HG02870 (cell line): ENCODE measurements at regions not wholly inside any gene's neighbourhood (a gene's known extent, or its start where the extent isn't known, plus 50 kb on each side); places are given as distances from the start of the nearest gene placed in this dataset.

ENCODE experiments used
- ATAC-seq: cut with Tn5 transposase; IDR thresholded peaks from one replicate; pipeline ENCODE4 v1.9.1; 2021; ENCODE audit warnings: mild to moderate bottlenecking, moderate library complexity; ENCODE audit not compliant: unreplicated experiment

DNA sequence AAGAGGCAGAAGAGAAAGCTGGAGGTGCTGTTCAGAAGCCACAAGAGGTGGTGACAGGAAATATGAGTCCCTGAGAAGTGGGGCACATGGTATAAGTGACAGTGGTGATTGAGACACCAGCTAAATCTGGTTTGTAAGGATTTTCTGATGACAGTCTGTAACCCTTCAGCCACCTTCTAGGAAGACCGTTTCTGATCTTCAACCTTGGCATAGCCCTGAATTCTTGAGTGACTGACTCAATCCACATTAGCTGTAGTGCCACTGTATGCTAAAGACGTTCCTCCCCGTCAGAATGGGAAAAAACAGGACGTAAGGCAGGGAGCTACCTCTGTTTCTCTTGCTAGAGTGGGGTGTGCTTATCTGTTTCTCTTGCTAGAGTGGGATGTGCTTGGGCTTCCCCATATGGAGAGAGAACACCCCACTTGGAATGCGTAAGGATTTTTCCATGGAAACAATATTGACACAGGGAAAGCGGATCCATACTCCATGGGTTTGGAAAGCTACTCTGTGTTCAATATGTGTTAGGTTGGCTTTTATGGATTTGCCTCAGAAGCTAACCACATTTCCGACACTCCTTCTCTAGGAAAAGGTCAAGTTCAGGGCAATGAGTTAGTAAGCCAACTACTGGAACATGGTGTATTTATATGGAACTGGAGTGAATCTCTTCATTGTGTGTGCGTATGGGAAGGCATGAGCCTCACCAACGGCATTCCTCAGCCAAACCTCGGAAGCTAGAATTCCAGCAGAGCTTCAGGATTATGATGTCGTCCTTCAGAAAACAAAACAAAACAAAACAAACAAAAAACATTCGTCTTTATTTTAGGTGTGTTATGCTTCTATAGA lies 948.8 kb upstream of the SLC10A2 start:
- ATAC-seq: no peak

DNA sequence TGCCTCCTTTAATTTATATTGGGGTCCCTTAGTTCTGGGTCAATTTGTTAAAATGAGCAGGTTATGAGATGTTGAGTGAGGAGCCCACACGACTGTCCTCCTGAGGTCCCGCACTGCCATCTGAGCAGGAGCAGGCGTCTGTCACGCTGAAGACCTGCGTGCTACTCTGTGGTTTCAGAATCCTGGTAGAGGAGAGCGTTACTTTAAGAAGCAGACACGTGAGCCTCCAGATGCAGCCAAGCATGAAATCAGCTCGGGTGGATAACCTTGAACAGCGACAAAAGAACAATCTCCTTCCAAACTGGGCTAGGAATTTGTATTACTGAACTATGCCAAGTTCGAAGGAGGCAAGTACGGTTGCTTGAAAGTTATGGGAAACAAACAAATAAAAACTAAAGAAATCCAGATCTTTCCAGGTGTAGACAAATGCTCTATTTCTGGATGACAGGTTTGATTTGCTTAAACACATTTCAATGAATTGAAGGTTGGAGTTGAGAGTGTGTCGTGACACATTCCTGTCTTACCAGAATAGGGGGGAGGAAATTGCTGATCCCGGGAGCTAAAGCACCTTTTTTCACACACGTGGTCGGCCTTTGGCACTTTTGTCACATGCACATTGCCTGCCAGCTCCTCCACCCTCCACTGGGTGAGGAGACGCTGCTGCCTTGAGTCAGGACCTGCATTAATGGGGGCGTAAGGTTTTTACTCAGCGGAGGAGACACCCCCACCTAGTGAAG lies 945.5 kb upstream of the SLC10A2 start:
- ATAC-seq: no peak

DNA sequence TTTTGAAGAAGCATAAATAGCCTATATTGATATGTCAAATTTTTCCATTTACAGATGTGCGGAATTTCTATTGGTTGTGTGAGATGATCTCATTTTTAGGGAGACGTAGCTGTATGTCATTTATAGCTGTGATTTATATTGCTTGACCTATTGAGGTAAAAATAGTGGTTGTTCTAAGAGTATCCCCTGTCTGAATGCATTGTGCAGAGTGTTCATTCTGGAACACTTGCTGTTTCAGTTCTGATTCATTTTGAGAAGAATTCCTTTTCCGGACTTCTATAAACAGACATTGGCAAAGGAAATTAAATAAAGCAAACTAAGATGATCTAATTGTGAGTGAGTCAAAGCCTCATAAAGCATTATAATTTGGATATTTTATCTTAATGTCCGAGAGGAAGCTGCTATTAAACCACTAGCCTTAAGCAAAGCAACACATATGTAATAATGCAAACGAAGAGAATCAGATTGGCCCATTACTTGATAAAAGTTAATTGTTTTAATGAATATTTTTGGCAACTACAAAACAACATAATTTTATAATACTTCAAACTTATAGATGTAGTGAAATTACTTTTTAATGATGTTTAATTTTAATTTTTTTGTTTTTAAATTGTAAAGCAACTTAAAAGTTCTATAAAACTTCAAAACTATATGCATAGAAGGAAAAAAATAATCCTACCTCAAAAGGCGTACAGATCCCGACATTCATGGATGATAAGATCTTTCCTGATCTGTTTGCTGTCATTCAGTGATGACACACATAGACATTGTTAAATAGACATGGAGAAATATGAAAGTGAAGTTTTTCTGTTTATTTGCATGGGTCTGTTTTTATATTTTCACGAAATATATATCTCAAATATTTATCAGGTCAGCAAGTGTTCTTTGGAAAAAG lies 942.6 kb upstream of the SLC10A2 start:
- no peak for ATAC-seq

DNA sequence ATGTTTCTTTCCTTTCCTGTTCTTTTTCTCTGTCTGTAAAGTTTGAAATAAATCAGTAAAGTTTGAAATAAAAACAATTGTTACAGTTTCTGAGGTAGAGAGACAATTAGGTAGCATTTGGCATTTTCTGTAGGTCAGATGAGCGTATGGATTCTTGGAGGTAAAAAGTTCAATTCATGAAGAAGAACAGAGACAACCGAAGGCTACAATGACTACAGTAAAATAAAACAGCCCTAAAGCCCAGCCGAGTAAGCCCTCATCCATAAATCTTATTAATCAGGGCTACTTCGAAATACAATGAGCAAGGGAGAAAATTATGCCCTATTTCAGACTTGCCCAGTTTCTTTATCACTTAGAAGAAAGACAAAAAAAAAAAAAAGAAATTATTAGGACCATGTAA lies 941.9 kb upstream of the SLC10A2 start:
- no peak for ATAC-seq

DNA sequence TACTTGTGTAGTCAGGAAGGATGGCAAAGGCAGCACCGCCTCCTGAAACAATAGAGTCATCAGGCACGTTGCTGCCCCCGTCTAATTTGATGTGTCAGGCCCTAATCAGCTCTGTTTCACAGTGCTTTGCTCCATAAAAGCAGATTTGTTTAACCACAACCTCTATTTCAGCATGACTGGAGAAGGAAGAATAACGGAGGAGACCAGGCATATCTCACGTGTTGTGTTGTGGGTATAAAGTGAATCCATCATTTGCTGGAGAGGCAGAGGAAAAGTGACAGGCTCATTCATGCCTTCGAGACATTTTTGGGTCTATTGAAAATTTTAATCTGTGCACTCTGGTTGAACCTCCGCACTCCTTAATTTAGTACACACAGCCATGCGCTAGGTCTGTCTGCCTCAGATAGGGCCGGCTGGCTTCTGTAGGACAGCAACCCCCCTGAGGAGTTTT lies 940.4 kb upstream of the SLC10A2 start:
- no peak for ATAC-seq

DNA sequence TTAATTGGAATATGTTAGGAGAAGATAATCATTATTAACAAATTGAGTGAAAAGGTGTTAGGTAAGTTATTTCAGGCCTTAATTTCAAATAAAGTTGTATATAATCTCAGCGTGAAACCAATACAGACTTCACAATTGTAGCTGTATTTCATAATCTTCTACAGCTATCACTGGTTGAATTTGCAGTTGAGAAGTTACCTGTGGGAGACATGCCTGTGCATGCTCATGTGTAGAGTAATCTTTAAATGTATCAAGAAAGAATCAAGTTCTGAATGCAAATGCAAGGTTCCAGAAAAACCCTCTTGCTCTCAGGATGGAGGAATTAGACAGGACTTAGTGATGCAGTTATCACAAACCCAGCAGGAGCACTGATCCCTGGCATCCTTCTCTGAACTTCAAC lies 938.4 kb upstream of the SLC10A2 start:
- ATAC-seq: no peak

DNA sequence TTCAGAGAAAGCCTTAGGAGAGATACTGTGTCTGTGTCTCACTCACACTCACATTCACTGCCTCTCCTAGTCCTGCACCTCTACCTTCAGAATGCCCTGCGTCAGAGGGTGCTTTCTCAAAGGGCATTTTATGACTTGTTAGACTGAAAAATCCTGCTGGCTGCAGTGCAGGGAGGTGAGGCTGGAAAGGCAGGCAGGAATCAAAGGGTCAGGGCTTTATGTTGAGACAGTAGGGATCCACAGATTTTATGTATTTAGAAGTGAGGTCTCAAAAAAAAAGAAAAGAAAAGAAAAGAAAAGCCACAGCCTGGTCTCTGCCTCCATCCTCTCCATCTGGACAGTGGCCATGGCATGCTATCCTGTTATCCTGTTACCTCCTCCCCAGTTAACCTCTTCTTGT lies 936.0 kb upstream of the SLC10A2 start:
- no peak for ATAC-seq

DNA sequence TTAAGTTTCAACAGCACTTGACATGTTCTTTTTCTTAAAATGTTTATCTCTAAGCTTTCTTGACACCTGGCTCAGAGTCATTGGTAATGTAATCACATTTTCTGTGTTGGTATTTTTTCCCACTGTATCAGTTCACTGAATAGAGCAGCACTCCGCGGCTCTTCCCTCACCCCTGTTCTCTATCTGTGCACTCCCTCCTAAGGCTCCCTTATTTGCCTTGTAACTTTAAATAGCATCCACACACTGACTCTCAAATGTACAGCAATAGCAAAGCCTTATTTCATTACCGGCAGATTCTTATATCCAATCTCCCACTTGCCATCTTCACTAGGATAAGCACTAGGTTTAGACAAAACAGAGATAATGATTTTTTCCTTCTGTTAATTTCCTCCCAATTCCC lies 935.5 kb upstream of the SLC10A2 start:
- ATAC-seq: no peak

DNA sequence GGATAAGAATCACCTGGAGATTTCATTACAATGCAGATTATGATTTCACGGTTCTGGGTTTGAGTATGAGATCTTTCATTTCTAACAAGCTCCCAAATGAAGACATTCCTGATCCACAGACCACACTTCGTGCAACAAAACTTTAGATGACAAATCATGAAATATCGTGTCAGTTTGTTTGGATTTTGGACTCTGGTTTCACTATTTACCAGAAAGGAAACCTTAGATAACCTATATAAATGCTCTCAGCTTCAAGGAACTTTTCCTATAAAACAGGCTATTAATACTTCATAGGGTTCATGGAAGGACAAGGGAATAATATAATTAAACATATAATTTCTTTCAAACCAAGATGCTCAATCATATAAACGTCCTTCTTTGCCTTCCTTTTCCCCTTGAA lies 930.5 kb upstream of the SLC10A2 start:
- ATAC-seq: no peak

DNA sequence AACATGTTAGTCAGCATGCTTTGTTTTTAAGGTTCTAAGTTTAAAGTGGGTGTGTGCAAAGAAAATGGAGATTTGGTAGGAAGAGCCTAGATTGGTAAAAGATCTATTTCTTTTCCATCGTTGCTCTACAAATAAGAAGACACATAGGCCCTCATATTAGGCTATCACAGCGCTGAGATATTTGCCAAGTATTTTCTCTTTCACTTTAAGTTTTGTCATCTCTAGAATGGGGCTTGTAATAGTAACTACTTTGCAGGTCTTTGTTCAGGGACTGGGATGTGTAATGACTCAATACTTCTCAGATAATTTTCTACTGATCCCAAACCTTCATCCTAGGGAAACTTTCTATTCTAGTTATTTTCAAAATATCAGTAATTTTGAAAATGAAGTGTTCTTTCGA lies 917.7 kb upstream of the SLC10A2 start:
- no peak for ATAC-seq

DNA sequence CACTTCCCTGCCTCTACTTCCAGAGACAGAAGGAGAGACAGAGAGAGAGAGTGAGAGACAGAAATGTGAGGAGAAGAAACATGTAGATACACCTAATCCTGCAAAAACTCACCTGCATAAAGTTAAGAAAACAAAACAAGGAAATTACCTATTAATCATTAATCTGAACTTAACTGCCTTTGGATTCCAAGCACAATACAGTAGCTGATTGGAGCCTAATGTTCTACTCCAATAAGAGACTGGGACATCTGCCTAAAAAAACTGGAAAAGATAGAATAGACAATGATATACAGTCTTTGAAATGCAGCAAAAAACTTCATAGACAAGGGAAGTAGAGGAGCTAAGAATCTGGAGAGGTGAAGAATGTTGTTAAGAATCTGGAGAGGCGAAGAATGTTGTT lies 910.2 kb upstream of the SLC10A2 start:
- no peak for ATAC-seq

DNA sequence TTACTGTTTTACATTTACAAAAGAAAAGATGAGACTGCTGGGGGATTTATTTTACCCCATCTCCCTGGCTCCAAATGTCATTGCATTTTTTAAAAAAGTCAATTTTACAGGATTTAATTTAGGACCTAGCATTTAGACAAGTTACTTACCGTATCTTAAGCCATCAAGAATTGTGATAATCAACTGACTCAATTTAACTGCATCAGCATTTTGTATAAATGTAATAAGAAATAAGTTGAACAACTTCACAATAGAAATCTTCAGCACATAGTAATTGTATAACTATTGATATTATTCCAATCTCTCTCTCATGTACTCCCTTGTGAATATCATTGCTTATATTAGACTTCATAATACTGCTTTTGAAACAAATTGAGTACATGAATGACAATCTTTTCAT lies 907.5 kb upstream of the SLC10A2 start:
- no peak for ATAC-seq

DNA sequence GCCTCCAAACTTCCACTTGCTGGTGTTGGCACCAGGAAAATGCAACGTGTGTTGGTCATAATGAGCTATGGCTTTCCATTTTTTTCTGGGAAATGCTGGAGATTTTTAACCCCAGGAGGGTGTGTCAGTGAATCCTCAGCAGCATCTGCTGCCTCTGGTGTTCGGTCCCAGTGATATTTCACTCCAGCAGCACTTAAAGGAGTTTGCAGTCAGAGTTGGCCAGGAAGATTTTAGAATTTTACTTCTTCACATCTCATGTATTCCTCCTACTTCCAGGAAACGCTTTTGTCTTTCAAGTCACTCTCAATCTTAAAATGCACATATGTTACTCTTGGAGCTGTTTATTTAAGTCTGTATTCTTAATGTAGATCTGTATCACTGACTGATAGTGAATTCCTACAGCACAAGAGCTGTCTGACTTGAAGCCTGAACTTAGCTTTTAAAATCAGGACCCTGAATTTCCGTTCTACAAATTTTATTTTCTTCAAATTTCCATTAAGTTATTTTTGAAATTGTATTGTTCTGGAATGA lies 903.4 kb upstream of the SLC10A2 start:
- no peak for ATAC-seq

DNA sequence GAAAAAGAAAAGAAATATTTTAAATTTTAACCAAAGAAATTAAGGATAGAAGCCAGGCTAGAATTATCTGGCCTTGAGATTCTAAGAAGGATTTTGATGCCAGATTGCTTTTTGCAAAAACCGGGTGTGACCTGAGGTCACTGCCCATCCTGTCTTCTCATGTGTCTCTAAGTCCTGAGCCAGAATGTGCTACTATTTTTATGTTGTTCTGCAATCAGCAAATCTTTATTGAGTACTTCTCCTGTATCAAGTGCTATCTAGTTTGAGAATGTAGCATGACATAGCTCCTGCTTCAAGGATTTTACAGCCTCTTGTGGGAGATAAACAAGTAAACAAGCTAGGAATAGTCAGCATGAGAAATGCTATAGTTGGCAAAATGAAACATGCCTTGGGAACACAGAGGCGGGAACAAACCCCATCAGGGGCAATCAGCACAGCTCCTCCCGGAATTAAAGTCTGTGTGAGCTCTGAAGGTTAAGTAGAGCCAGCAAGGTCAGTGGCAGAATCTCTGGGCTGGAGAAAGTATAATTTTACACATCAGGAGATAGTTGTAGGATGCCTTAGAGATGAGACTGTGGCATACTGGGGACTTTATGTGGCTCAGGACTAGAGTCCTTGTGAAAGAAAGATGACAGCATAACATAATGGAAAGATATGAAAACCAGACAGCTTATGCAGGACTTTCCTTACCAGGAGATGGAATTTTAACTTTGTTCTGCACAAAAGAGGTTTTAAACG lies 899.5 kb upstream of the SLC10A2 start:
- no peak for ATAC-seq

DNA sequence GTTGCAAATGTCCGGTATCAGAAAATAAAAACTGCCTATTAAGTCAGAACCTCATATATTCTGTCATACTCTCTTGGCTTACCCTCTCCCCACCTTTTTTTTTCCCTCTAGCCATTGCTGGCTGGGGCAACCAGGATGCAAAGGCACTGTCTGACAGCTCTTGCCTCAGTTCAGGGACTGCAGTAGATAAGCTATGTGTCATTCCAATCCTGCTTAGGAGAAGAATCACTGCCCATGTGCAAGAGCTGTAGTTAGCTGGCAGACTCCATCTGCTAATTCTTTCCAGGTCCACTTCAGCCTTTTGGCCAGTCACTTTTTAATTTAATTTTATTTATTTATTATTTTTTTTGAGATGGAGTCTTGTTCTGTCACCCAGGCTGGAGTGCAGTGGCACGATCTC lies 895.6 kb upstream of the SLC10A2 start:
- no peak for ATAC-seq

DNA sequence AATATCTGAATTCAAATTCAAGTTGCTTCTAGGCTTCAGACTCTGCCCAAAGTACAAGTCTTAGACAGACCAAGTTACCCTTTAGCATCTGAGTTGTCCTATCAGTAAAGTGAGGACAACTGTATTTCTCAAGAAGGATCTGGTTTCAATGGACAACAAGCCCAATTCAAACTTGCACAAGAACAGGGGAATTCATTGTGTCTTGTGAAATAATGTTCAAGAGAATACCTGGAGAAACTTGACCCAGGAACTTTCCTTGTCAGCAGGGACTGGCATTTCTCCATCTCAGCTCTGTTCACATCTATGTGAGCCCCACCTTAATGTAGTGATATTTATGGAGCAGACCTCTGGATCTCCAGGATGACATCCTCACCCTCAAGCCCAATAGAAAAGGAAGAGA lies 894.9 kb upstream of the SLC10A2 start:
- no peak for ATAC-seq

DNA sequence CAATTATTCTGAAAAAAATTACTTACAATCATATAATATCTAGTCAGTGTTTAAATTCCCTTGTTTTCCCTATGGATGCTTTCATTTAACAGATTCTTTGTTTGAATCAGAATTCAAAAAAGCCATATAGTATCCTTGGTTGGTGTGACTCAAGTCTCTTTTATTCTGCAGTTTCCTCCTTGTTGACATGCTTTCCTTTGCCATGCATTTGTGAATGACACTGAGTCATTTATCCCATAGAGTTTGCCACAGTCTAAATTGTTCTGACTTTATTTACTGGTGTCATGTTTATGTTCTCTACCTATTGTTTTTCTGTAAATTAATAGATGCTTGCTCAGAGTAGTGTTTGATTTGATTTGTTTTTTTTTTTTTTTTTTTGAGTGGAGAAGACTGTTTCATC lies 893.8 kb upstream of the SLC10A2 start:
- ATAC-seq: no peak

DNA sequence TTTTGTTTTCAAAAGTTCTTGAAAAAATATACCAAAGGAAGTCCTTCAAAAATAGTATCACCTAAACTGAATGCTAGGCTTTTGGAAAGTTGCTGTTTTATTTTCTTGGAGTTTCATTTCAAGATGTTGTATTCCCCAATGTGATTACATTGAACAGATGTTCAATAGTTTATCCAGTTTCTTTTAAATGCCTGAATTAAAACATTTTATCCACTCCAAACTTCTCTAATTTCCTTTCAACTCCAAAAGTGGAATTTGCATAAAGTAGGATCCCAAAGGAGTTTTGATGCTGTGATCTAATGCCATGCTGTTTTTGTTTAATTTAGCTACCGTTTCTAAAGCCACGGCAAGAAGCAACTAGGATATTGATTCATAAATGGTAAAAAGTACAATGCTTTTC lies 892.5 kb upstream of the SLC10A2 start:
- no peak for ATAC-seq

DNA sequence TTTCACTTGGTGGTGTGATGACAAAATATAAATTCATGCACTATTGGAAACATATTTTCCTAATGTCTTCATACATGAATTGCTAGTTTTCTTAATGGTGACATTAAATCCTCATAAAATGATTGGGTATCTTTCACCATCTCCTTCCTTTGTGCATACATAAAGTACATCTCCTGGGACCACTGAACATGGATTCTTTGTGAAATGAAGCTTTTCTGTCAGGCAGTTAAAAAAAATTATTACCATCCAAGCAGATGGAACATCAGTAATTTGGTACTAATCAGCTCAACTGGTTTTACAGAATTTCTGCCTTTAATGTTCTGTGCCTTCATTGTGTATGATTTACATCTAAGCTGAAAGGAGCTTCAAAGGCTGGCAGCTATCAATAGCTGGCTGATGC lies 891.7 kb upstream of the SLC10A2 start:
- no peak for ATAC-seq

DNA sequence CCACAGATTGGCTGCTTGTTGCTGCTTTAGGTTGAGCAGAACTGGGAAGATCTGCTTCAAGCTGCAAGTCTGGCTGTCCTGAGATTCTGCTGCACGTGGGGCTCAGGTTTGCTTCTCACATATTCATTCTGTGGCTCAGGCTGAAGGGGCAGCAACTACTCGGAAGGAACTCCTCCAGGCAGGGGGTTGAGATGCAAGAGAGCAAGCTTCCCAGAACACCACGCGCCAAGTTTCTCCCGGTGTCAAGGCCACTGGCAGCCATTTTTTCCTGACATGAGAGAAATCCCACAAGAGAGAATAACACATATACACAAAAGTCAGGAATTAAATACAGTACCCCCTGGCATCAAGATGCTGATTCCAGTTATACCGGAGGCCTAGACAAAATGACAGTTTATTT lies 887.6 kb upstream of the SLC10A2 start:
- ATAC-seq: no peak
